HS-27A (cell line): ENCODE measurements at regions not wholly inside any gene's neighbourhood (a gene's known extent, or its start where the extent isn't known, plus 50 kb on each side); places are given as distances from the start of the nearest gene placed in this dataset.
A peak's percentile ranks its signal among the peaks of the same experiment; 100 is the strongest.
"Not testable (repeated sequence)": the region's sequence is repeated elsewhere in the genome, so short reads cannot be mapped to it uniquely, and the experiment has no call there.

Source experiments
- DNase-seq: peaks from one replicate; pipeline ENCODE4 v3.0.0-alpha.2; 2012; ENCODE audit warnings: low read depth, missing footprints

GRCh38 chr5:125476901-125477585, 730.6 kb upstream of the ZNF608 start:
- no peak for DNase-seq

GRCh38 chr5:125477586-125477975, 731.1 kb upstream of the ZNF608 start:
- DNase-seq = no peak

GRCh38 chr5:125478599-125478998, 732.2 kb upstream of the ZNF608 start:
- no peak for DNase-seq

GRCh38 chr5:125480911-125481310, 734.5 kb upstream of the ZNF608 start:
- no peak for DNase-seq

- DNase-seq = no peak
These were observed 735.3 kb upstream of the ZNF608 start for GRCh38 chr5:125481506-125482465.

GRCh38 chr5:125483609-125484008, 737.2 kb upstream of the ZNF608 start:
- no peak for DNase-seq

- DNase-seq = peak; percentile 30
These were observed 737.9 kb upstream of the ZNF608 start for GRCh38 chr5:125484272-125484741.

GRCh38 chr5:125484742-125485641, 738.6 kb upstream of the ZNF608 start:
- peak; percentile 55 for DNase-seq

GRCh38 chr5:125485771-125486170, 739.3 kb upstream of the ZNF608 start:
- no peak for DNase-seq

GRCh38 chr5:125486634-125487033, 740.2 kb upstream of the ZNF608 start:
- DNase-seq = peak; percentile 20

GRCh38 chr5:125487231-125487630, 740.8 kb upstream of the ZNF608 start:
- no peak for DNase-seq

- not testable (repeated sequence) for DNase-seq
These were observed 741.2 kb upstream of the ZNF608 start for GRCh38 chr5:125487652-125488051.

- DNase-seq = no peak
These were observed 742.7 kb upstream of the ZNF608 start for GRCh38 chr5:125489146-125489545.

- no peak for DNase-seq
These were observed 745.6 kb upstream of the ZNF608 start for GRCh38 chr5:125491986-125492492.

GRCh38 chr5:125492977-125493376, 746.5 kb upstream of the ZNF608 start:
- DNase-seq = no peak

GRCh38 chr5:125496393-125496792, 750.0 kb upstream of the ZNF608 start:
- DNase-seq = no peak

- DNase-seq = no peak
These were observed 751.2 kb upstream of the ZNF608 start for GRCh38 chr5:125497651-125498050.

- no peak for DNase-seq
These were observed 753.3 kb upstream of the ZNF608 start for GRCh38 chr5:125499636-125500332.

- DNase-seq = no peak
These were observed 755.0 kb upstream of the ZNF608 start for GRCh38 chr5:125501396-125501795.

GRCh38 chr5:125503946-125504345, 757.5 kb upstream of the ZNF608 start:
- no peak for DNase-seq

GRCh38 chr5:125505115-125505514, 758.7 kb upstream of the ZNF608 start:
- no peak for DNase-seq
